Keratinocyte (primary cell): ENCODE measurements at regions not wholly inside any gene's neighbourhood (a gene's known extent, or its start where the extent isn't known, plus 50 kb on each side); places are given as distances from the start of the nearest gene placed in this dataset.

Source experiments
- DNase-seq: peaks from one replicate; pipeline ENCODE4 v3.0.0-alpha.2; 2011; ENCODE audit warnings: low read depth, missing footprints, low spot score
- FAIRE-seq: peaks from 2 replicates; lab custom pipeline; 2011; peaks lifted over from hg19 to GRCh38; lab: Jason Lieb, UNC
- H2AFZ ChIP-seq: 2 replicates; pipeline ENCODE4 v1.6.0; 2012; ENCODE audit warnings: low read length, control low read depth, inconsistent platforms; ENCODE audit not compliant: control insufficient read depth
- H3K27ac ChIP-seq: 2 replicates; pipeline ENCODE4 v1.5.1; 2011; ENCODE audit warnings: low read length; ENCODE audit not compliant: control insufficient read depth, insufficient read depth
- H3K27me3 ChIP-seq: 3 replicates; pipeline ENCODE4 v1.6.0; 2011; ENCODE audit warnings: low read length; ENCODE audit not compliant: control insufficient read depth, insufficient read depth; ENCODE audit errors: extremely low read depth
- H3K36me3 ChIP-seq, 2 experiments: 2 replicates in 1 of 2; 3 replicates in 1 of 2; pipeline ENCODE4 v1.5.1; 2011; ENCODE audit warnings: low read length in 2 of 2, mild to moderate bottlenecking in 1 of 2; ENCODE audit not compliant: control insufficient read depth in 2 of 2, insufficient read depth in 2 of 2; ENCODE audit errors: extremely low read depth in 1 of 2
- H3K4me1 ChIP-seq: 3 replicates; pipeline ENCODE4 v1.5.1; 2011; ENCODE audit warnings: low read length; ENCODE audit not compliant: control insufficient read depth, insufficient read depth; ENCODE audit errors: extremely low read depth
- H3K4me2 ChIP-seq: 3 replicates; pipeline ENCODE4 v1.6.0; 2011; ENCODE audit warnings: low read depth, low read length; ENCODE audit not compliant: control insufficient read depth, insufficient read depth; ENCODE audit errors: extremely low read depth
- H3K4me3 ChIP-seq, 3 experiments: fragments of 200-600 bp in 1 of 3; sonication (generic) in 1 of 3; 2 replicates in 2 of 3; 3 replicates in 1 of 3; pipeline ENCODE4 v1.5.1; 2011 to 2016; ENCODE audit warnings: low read length in 3 of 3, mild to moderate bottlenecking in 3 of 3, control low read depth in 2 of 3, inconsistent platforms in 1 of 3, low read depth in 1 of 3, mixed read lengths in 1 of 3, mixed run types in 1 of 3, moderate library complexity in 1 of 3; ENCODE audit not compliant: control insufficient read depth in 2 of 3, insufficient read depth in 2 of 3; ENCODE audit errors: extremely low read depth in 1 of 3
- H3K79me2 ChIP-seq: 2 replicates; pipeline ENCODE4 v1.6.0; 2012; ENCODE audit warnings: low read length; ENCODE audit not compliant: control insufficient read depth, insufficient read depth
- H3K9ac ChIP-seq: 3 replicates; pipeline ENCODE4 v1.6.0; 2011; ENCODE audit warnings: low read length; ENCODE audit not compliant: control insufficient read depth, insufficient read depth; ENCODE audit errors: extremely low read depth
- H3K9me1 ChIP-seq: 3 replicates; pipeline ENCODE4 v1.6.0; 2011; ENCODE audit warnings: low read length; ENCODE audit not compliant: control insufficient read depth, insufficient read depth; ENCODE audit errors: extremely low read depth
- H3K9me3 ChIP-seq: 2 replicates; pipeline ENCODE4 v1.5.1; 2012; ENCODE audit warnings: low read depth, low read length; ENCODE audit not compliant: control insufficient read depth
- H4K20me1 ChIP-seq: 3 replicates; pipeline ENCODE4 v1.6.0; 2011; ENCODE audit warnings: low read length; ENCODE audit not compliant: control insufficient read depth, insufficient read depth; ENCODE audit errors: extremely low read depth
- EZH2 ChIP-seq: IDR thresholded peaks from one replicate; pipeline ENCODE4 v1.6.1; 2012; ENCODE audit warnings: inconsistent platforms, mild to moderate bottlenecking, low read length, moderate library complexity
- dilution Hi-C: fragments of 300-500 bp; cut with MboI; formaldehyde crosslinking; loops from one replicate; pipeline ENCODE4 v1.7.0; 2020; ENCODE audit warnings: low sequenced_read_pairs; ENCODE audit not compliant: extremely low pct_ligation_motif_present
- TF ChIP-seq, protein P1 (sequence below), 3 experiments: IDR thresholded peaks in 1 of 3; conservative IDR thresholded peaks in 1 of 3; optimal IDR thresholded peaks in 1 of 3; 2 replicates in 2 of 3; 3 replicates in 1 of 3; pipeline versions ENCODE3 to v1.5.1; 2011; ENCODE audit warnings: low read length in 3 of 3, mild to moderate bottlenecking in 3 of 3, moderate library complexity in 2 of 3, control low read depth in 1 of 3, inconsistent platforms in 1 of 3; ENCODE audit not compliant: insufficient read depth in 2 of 3; ENCODE audit errors: extremely low read depth in 1 of 3

DNA sequence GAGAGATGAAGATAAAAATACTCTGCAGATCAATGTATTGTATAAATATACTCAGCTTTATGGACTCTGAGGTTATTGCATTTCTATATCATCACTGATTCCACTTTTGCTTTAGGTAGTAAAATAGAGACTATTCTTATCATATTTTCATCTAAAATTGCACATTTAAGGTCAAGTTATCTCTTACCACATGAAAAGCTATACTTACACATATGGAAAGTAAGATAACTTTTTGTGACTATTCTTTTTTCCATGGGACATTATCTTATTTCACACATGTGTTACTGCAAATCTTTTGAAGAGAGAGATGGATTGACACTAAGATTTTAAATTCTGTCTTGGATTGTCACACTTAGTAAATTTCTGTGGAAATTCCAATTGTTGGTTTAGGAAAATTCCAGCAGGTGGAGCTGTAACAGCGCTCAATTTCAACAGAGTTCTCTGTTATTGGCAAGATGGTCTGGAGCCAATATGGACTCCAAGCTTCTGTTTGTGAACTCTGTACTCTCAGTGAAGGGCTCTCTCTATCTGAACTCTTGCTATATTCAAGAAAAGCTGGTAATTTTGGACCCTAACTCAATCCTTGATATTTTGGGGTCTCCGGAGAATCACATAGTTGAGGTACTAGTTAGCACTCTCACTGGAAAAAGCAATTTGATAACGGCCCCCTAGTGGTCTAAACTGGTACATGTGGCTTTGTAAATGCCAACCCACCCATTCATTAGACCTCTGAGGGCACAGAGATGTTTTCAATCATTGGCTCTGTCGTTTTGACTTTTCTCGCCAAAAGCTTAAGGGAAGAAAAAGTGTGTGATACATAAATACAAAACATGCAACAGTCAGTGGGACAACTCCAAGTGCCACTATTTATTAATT is 429.7 kb downstream of the ETS1 start:
- H3K4me3 ChIP-seq: peak overlapping the region in 2 of 3 experiments; percentile 49 to 51
- DNase-seq: no peak
- H3K9me1 ChIP-seq: no peaks in the 10 kb centered on the region
- H3K9me3 ChIP-seq: no peaks in the 10 kb centered on the region
- H3K36me3 ChIP-seq: no peaks in the 10 kb centered on the region
- no peaks in the 10 kb centered on the region for H3K27me3 ChIP-seq
- peak overlapping the region; percentile 93 for H2AFZ ChIP-seq
- H3K4me1 ChIP-seq: no peaks in the 10 kb centered on the region
- FAIRE-seq: peak; percentile 84
- no peak overlapping the region for H3K27ac ChIP-seq
- no peaks in the 10 kb centered on the region for H4K20me1 ChIP-seq
- H3K9ac ChIP-seq: peak overlapping the region; percentile 24
- peak overlapping the region; percentile 82 for H3K4me2 ChIP-seq
- dilution Hi-C loops: no loop called here
- no peak for TF ChIP-seq EZH2
- TF ChIP-seq, protein P1, sequence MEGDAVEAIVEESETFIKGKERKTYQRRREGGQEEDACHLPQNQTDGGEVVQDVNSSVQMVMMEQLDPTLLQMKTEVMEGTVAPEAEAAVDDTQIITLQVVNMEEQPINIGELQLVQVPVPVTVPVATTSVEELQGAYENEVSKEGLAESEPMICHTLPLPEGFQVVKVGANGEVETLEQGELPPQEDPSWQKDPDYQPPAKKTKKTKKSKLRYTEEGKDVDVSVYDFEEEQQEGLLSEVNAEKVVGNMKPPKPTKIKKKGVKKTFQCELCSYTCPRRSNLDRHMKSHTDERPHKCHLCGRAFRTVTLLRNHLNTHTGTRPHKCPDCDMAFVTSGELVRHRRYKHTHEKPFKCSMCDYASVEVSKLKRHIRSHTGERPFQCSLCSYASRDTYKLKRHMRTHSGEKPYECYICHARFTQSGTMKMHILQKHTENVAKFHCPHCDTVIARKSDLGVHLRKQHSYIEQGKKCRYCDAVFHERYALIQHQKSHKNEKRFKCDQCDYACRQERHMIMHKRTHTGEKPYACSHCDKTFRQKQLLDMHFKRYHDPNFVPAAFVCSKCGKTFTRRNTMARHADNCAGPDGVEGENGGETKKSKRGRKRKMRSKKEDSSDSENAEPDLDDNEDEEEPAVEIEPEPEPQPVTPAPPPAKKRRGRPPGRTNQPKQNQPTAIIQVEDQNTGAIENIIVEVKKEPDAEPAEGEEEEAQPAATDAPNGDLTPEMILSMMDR (optimal IDR thresholded peaks at IDR 0.05 in 1 of 3, IDR thresholded peaks at IDR 0.05 in 1 of 3, conservative IDR thresholded peaks at IDR 0.05 in 1 of 3; ENCODE audit: extremely low read depth in 1 of 3, insufficient read depth in 2 of 3, low read length in 3 of 3): peak; percentile 62 to 87 (median 78)
- H3K79me2 ChIP-seq: no peaks in the 10 kb centered on the region

GRCh38 chr11:128156486-128156885 is 430.9 kb downstream of the ETS1 start:
- Histone ChIP-seq H4K20me1 (no peaks in the 10 kb centered on the region), H2AFZ (no peak overlapping the region), H3K36me3 (no peaks in the 10 kb centered on the region), H3K9me3 (no peaks in the 10 kb centered on the region), H3K79me2 (no peaks in the 10 kb centered on the region), H3K4me2 (no peak overlapping the region), H3K9ac (no peak overlapping the region), H3K4me1 (no peaks in the 10 kb centered on the region), H3K27ac (no peak overlapping the region), H3K4me3 (no peak overlapping the region), H3K27me3 (no peaks in the 10 kb centered on the region), H3K9me1 (no peaks in the 10 kb centered on the region)
- dilution Hi-C loops: no loop called here
- DNase-seq (no peak), FAIRE-seq (no peak)
- TF ChIP-seq EZH2: no peak
- TF ChIP-seq, protein P1 (optimal IDR thresholded peaks at IDR 0.05 in 1 of 3, IDR thresholded peaks at IDR 0.05 in 1 of 3, conservative IDR thresholded peaks at IDR 0.05 in 1 of 3; ENCODE audit: extremely low read depth in 1 of 3, insufficient read depth in 2 of 3, low read length in 3 of 3): no peak
